Glutamatergic neuron (in vitro differentiated cells): ENCODE measurements at regions not wholly inside any gene's neighbourhood (a gene's known extent, or its start where the extent isn't known, plus 50 kb on each side); places are given as distances from the start of the nearest gene placed in this dataset.

ENCODE experiments used
- DNase-seq: peaks from one replicate; pipeline ENCODE4 v3.0.0; 2022
- H3K27ac Mint-ChIP-seq: one replicate; pipeline ENCODE4 v1.8.0; 2020; ENCODE audit warnings: mild to moderate bottlenecking, mixed read lengths, inconsistent platforms; ENCODE audit not compliant: unreplicated experiment
- H3K27me3 Mint-ChIP-seq: one replicate; pipeline ENCODE4 v1.8.0; 2020; ENCODE audit warnings: mild to moderate bottlenecking, moderate library complexity, mixed read lengths, inconsistent platforms; ENCODE audit not compliant: unreplicated experiment
- H3K36me3 Mint-ChIP-seq: one replicate; pipeline ENCODE4 v1.8.0; 2020; ENCODE audit warnings: mild to moderate bottlenecking, mixed read lengths, inconsistent platforms; ENCODE audit not compliant: unreplicated experiment
- H3K4me1 Mint-ChIP-seq: one replicate; pipeline ENCODE4 v1.8.0; 2020; ENCODE audit warnings: mild to moderate bottlenecking, low read depth, mixed read lengths, inconsistent platforms; ENCODE audit not compliant: unreplicated experiment
- H3K4me3 Mint-ChIP-seq: one replicate; pipeline ENCODE4 v1.8.0; 2020; ENCODE audit warnings: mild to moderate bottlenecking, mixed read lengths, inconsistent platforms; ENCODE audit not compliant: unreplicated experiment
- H3K9me3 Mint-ChIP-seq: one replicate; pipeline ENCODE4 v1.8.0; 2020; ENCODE audit warnings: mild to moderate bottlenecking, moderate library complexity, mixed read lengths, inconsistent platforms; ENCODE audit not compliant: unreplicated experiment
- TF ChIP-seq, protein P1 (sequence below): fragments of 200-600 bp; sonication (generic); IDR thresholded peaks from one replicate; pipeline ENCODE4 v1.5.0; 2021; ENCODE audit not compliant: partially characterized antibody, unreplicated experiment

DNA sequence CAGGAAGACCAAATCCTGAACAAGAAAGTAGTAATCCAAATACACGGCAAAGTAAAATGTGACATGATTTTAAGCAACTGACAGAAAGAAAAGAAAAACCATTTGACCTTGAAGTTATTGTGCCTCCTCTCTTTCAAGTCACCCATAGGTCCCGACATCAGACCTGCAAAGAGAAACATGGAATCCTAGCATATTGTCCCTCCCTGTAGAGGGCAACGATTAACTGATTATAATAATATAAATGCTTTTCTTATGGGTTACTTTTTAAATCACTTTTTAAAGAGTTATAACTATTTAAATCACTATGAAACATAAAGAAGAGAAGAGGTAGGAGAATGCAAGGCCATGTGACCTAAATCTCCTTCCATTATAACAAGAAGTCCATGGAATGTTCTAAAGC is 143.2 kb upstream of the LIPC start:
- Mint-ChIP-seq H3K4me1 (no peaks in the 10 kb centered on the region), H3K4me3 (no peak overlapping the region), H3K9me3 (peaks cover 1% of the 10 kb centered on the region), H3K36me3 (no peaks in the 10 kb centered on the region), H3K27me3 (no peaks in the 10 kb centered on the region), H3K27ac (no peak overlapping the region)
- TF ChIP-seq, protein P1, sequence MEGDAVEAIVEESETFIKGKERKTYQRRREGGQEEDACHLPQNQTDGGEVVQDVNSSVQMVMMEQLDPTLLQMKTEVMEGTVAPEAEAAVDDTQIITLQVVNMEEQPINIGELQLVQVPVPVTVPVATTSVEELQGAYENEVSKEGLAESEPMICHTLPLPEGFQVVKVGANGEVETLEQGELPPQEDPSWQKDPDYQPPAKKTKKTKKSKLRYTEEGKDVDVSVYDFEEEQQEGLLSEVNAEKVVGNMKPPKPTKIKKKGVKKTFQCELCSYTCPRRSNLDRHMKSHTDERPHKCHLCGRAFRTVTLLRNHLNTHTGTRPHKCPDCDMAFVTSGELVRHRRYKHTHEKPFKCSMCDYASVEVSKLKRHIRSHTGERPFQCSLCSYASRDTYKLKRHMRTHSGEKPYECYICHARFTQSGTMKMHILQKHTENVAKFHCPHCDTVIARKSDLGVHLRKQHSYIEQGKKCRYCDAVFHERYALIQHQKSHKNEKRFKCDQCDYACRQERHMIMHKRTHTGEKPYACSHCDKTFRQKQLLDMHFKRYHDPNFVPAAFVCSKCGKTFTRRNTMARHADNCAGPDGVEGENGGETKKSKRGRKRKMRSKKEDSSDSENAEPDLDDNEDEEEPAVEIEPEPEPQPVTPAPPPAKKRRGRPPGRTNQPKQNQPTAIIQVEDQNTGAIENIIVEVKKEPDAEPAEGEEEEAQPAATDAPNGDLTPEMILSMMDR = no peak
- no peak for DNase-seq

DNA sequence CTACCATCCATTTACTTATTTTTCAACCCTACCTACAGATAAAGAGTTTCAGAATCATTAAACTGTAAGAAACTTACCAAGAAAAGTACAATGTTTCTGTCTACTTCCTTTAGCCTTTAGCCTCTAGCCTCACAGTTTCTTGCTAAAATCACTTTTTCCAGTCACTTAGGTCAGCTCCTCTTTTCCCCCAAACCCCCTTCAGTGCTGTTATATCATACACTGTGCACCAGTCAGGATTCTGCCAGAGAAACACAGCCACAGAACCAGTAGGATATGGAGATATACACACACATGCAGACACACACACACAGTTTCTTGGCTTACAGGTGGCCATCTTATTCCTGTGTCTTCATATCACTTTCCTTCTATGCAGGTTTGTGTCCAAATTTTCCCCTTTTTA is 139.9 kb upstream of the LIPC start:
- Mint-ChIP-seq H3K36me3 (no peaks in the 10 kb centered on the region), H3K4me3 (no peak overlapping the region), H3K4me1 (no peaks in the 10 kb centered on the region), H3K27ac (no peak overlapping the region), H3K27me3 (no peaks in the 10 kb centered on the region), H3K9me3 (no peaks in the 10 kb centered on the region)
- DNase-seq = no peak
- TF ChIP-seq, protein P1 = no peak

DNA sequence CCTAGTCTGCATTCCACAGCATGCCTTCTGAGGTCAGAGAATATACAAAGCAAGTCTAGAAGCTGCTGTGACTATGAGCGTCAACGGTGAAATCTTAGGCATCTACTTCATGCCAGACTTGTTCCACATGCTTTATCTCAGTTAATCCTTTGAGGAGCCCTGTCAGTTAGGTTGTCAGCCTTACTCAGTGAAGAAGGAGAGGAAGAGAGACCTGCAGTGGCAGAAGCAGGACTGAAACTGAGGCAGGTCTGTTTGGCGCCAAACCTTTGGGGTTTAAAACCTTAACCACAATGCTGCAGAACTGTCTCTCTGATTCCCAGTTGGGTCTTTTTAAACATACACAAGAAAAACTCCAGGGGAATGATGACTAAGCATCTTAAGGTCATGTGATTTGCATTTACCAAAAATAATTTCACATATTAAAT is 139.0 kb upstream of the LIPC start:
- Mint-ChIP-seq H3K4me1 (no peaks in the 10 kb centered on the region), H3K9me3 (no peaks in the 10 kb centered on the region), H3K4me3 (no peak overlapping the region), H3K27me3 (no peaks in the 10 kb centered on the region), H3K27ac (no peak overlapping the region), H3K36me3 (no peaks in the 10 kb centered on the region)
- DNase-seq = no peak
- TF ChIP-seq, protein P1 = no peak

DNA sequence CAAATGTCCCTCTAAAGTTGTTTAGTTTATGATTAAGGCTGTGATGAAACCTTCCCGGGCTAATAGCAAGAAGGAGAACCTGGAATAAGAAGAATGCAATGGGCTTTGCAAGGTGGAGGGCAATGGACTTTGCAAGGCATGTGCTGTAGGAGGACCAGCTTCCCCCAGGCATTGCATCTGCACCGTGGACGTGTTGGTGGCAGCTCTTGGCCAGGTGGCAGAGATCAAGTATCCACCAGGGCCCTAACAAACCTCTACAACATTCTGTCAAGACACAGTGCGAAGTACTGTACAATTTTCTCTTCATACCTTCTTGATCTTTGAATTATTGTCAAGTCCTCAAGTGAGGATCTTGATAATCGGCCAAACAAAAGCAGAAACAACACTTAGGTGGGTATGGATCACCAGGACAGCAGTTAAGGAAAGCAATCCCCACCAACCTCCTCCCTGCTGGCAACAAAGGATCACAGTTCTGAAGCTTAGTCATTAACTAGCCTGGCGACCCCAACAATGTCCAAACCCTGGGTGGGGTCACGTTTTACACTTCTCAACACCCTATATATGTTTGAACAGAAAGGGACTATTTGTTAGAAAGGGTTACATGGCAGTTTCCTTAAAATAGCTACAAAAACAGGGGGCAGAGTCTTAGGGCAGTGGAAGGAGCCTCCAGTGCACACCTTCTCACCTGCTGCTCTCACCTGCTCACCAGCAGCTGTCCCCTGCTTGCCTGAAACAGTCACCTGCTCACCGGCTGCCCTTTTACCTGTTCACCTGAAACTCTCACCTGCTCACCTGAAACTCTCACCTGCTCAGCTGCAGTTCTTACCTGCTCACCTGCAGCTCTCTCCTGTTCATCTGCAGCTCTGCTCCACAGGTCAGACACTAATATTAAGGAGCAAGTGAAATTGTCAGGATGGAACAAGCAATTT is 137.9 kb upstream of the LIPC start:
- Mint-ChIP-seq H3K27me3 (no peaks in the 10 kb centered on the region), H3K27ac (no peak overlapping the region)
- TF ChIP-seq, protein P1 = no peak

DNA sequence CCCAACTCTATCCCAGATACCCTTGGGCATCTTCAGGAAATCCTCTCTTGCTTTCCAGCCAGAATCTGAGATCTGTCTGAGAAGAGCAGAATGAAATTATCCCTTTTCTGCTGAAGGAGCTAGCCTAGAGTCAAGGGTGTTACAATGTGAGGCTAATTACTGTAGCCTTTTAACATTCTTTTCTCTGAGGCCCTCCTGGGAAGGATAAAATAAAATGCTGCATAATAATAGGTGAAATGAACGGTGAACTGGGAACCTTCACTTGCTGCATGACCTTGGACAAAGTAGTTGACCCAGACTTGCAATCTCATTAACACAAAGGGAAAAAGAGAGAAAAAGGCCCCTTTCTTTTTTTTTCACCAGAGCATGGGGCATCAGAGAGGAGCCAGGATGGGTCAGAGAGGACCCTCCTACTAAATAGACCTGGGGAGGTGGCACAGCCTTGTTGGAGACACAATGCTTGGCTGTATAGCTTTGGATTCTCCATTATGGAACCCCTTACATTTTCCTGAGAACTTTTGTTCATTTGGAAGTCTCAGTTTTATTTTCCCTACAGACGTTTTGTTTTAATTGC is 137.0 kb upstream of the LIPC start:
- no peak overlapping the region for H3K27ac Mint-ChIP-seq
- H3K36me3 Mint-ChIP-seq = no peaks in the 10 kb centered on the region
- TF ChIP-seq, protein P1 = no peak
- no peaks in the 10 kb centered on the region for H3K27me3 Mint-ChIP-seq
- DNase-seq = no peak
- no peaks in the 10 kb centered on the region for H3K9me3 Mint-ChIP-seq
- no peaks in the 10 kb centered on the region for H3K4me1 Mint-ChIP-seq
- H3K4me3 Mint-ChIP-seq = no peak overlapping the region

More for the DNA sequence above, 137.9 kb upstream of the LIPC start:
- DNase-seq = no peak
- H3K4me1 Mint-ChIP-seq = no peaks in the 10 kb centered on the region
- H3K9me3 Mint-ChIP-seq = no peaks in the 10 kb centered on the region
- H3K36me3 Mint-ChIP-seq = no peaks in the 10 kb centered on the region
- H3K4me3 Mint-ChIP-seq = no peak overlapping the region
